ENCODE measurements at regions not wholly inside any gene's neighbourhood (a gene's known extent, or its start where the extent isn't known, plus 50 kb on each side); places are given as distances from the start of the nearest gene placed in this dataset.

- DNase-seq: no peak
Measured at GRCh38 chr4:178448372-178449035, 1006.3 kb upstream of the AGA start.

- no peak for DNase-seq
Measured at GRCh38 chr4:178450614-178451013, 1008.4 kb upstream of the AGA start.

- DNase-seq: no peak
Measured at GRCh38 chr4:178453057-178453456, 1010.8 kb upstream of the AGA start.

- no peak for DNase-seq
Measured at GRCh38 chr4:178457286-178457685, 1015.0 kb upstream of the AGA start.

GRCh38 chr4:178462710-178463109 is 1020.5 kb upstream of the AGA start:
- no peak for DNase-seq

GRCh38 chr4:178463747-178464146 is 1021.5 kb upstream of the AGA start:
- no peak for DNase-seq

GRCh38 chr4:178470996-178471784 is 1029.0 kb upstream of the AGA start:
- no peak for DNase-seq

GRCh38 chr4:178471994-178472393 is 1029.8 kb upstream of the AGA start:
- DNase-seq: no peak

GRCh38 chr4:178480105-178480504 is 1037.9 kb upstream of the AGA start:
- no peak for DNase-seq

- DNase-seq: no peak
Measured at GRCh38 chr4:178480881-178481280, 1038.6 kb upstream of the AGA start.

- DNase-seq: no peak
Measured at GRCh38 chr4:178481564-178481963, 1039.3 kb upstream of the AGA start.

GRCh38 chr4:178523038-178523437 is 1080.8 kb upstream of the AGA start:
- DNase-seq: no peak

- DNase-seq: no peak
Measured at GRCh38 chr4:178535939-178536579, 1093.8 kb upstream of the AGA start.

GRCh38 chr4:178553201-178553600 is 1111.0 kb upstream of the AGA start:
- DNase-seq: no peak

- DNase-seq: no peak
Measured at GRCh38 chr4:178554352-178554751, 1112.1 kb upstream of the AGA start.

GRCh38 chr4:178556796-178557195 is 1114.6 kb upstream of the AGA start:
- DNase-seq: no peak

GRCh38 chr4:178577933-178578332 is 1135.7 kb upstream of the AGA start:
- DNase-seq: no peak

- DNase-seq: no peak
Measured at GRCh38 chr4:178595500-178596138, 1153.4 kb upstream of the AGA start.

GRCh38 chr4:178598672-178599071 is 1156.4 kb upstream of the AGA start:
- no peak for DNase-seq

- DNase-seq: no peak
Measured at GRCh38 chr4:178599521-178599920, 1157.3 kb upstream of the AGA start.

- no peak for DNase-seq
Measured at GRCh38 chr4:178602833-178603232, 1160.6 kb upstream of the AGA start.

GRCh38 chr4:178611062-178611461 is 1168.8 kb upstream of the AGA start:
- no peak for DNase-seq

GRCh38 chr4:178612733-178613132 is 1170.5 kb upstream of the AGA start:
- DNase-seq: no peak

GRCh38 chr4:178632415-178632814 is 1190.2 kb upstream of the AGA start:
- no peak for DNase-seq

All from activated CD8-positive, alpha-beta memory T cell treated with anti-CD3 and anti-CD28 coated beads, Interleukin-2, amount 50 U/mL, for 48 hours (primary cell).